GM19463 (cell line): ENCODE measurements at regions not wholly inside any gene's neighbourhood (a gene's known extent, or its start where the extent isn't known, plus 50 kb on each side); places are given as distances from the start of the nearest gene placed in this dataset.

Experiments
- ATAC-seq: cut with Tn5 transposase; IDR thresholded peaks from one replicate; pipeline ENCODE4 v1.9.1; 2021; ENCODE audit warnings: mild to moderate bottlenecking, moderate library complexity; ENCODE audit not compliant: unreplicated experiment

DNA sequence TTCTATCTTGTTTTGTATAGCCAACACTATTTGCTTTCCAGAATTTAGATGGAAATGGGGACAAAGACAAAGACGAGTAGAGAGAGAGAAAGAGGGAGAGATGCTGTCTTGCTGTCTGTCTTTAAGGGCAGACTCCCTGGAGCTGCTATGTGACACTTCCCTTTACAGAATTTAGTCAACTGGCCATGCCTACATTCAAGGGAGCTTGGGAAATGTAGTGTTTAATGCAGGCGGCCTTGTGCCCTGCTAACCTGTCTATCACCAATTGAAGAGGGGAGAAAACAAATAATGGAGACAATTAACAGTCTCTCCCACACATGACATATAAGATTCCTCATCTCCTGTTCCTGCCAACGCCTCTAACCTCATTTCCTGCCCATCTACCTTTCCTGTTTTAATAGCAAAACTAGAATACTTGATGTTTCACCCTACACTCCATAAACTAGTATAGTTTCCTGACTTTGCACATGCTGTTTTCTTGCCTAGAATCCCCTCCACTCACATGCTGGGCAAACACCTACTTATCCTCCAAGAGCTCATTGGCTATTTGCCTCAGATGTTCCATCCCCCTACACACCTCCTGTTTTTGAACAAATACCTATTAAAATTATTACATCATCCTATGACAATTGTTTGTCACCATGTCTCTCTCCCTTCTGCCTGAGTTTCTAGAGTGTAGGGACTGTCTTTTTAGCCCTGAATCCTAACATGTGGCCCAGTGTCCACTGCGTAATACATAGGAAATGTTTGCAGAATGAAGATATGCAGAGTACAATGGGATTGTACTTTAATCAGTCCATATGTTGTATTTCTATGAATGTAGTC is 117.2 kb downstream of the SLC25A24 start:
- ATAC-seq = no peak

DNA sequence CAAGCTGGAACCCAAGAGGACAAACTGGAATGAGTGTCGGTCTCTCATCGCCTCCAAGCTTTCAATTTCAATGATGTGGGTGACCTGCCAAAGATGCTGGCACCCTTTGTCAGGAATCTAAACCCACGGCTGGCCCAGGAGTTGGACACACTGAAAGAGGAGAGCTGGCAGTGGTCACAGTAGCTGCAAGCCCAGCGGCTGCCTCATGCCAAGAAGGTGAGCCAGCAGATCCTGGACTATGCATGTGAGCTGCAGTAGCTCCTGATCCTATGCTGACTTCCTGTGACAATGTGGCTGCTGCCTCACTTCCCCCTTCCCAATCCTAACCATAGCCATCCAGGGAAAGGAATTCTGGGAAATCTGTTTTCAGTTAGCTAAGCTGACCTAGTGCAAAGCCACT is 117.0 kb upstream of the VAV3 start:
- no peak for ATAC-seq

DNA sequence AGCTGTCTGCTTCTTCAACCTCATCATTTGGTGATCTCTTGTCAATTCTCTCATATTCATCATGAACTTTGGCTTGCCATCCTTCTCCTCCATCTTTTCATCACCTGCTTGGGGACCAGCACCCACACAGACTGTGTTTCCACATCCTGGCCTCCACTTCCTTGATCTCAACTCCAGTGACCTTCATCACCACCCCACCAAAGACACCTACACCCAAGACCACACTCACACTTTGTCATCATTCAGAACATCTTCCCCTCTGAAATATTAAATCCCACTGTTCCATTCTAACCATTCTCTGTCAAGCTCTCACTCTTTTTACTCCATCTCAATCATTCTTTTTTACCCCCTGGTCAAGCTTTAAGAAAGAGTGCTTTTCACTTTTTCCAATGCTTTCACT is 115.5 kb upstream of the VAV3 start:
- no peak for ATAC-seq

DNA sequence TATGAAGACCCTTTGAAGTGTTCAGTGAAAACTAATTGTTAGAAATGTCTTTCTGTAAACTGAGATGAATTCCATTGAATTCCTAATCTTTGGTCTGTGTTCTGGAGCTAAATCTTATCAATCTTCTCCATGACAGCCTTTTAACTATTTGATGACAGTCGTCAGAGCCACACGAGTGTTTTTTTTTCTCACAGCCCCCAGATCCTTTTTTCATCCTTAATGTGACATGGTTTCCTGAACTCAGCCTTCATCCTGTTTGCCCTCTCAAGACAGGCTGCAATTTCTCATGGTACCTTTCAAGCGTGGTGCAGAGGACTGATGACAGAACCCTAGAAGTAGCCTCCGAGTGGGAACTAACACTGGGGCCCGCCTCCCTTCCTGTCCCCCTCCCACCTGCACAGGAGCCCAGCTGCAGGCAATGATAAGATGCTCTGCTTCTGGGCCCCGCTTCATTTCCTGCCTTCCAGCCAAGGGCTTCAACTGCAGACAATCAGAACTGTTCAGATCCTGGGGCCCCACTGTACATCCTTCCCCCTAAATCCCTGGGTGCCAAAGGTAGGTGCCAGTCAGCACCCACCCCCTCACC is 114.6 kb upstream of the VAV3 start:
- ATAC-seq = no peak

DNA sequence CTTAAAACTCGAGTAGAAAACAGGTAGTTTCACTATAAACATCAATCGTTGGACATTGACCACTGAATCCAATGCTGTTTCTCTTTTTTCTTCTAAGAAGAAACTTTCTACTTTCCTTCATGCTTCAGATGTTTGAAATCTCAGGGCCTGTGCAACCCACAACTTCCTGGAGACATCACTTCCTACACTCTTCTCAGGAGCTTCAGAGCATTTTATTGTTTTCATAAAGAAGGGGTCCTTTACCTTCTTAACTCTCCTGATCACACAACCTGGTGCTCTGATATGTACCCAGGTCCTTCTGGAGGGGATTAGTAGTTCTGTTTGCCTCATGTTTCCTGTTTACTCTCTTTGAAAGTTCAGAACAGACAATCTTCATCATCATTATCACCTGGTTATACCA is 113.0 kb upstream of the VAV3 start:
- no peak for ATAC-seq

DNA sequence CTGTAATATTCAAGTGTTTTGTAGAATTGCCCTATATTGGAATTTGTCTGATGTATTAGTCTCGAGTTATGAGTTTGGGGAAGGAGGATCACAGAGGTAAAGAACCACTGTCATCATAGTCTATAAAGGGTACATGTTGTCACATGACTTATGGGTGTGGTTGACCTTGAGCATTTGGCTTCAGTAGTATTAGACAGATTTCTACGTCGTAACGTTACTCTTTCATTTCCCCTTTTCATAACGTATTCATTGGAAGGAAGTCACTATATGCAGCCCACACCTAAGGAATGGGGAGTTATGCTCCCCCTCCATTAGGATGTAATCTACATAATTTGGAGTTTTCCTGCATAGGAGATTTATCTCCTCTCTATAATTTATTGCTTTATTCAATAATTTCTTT is 110.1 kb upstream of the VAV3 start:
- ATAC-seq = no peak

DNA sequence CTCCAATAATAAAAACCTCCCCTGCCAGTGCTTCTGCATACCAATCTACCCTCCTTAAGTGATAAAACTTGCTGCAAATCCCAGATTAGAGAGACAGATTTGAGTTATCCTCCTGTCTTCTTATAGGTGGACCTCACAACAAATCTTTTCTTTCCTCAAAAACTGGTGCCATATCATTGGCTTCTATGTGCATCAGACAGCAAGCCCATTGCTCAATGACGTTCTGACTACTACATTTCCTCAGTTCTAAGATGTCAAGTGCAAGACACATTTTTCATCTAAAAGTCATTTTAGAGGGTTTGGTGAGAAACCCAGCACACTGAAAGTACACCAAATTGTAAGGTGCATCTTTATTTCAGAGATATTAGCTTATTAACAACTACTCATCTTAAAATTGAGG is 107.8 kb upstream of the VAV3 start:
- ATAC-seq = no peak

DNA sequence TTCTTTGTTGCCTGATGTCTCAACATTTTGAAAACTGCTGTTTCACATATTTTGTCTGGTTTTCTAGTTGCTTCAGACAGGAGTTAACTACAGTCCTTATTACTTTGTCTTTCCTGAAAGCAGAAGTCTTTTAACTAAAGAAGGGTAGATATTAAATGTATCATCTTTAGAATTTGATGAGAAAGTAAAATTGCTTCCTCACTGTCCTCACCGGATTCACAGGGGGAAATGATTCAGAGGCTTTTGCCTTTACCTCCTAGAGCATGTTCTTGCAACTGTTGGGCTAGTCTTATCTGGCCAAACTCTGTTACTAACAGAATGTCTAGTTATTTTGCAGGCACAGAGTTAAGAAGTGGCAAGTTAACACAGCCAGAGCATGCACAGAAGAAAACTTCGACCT is 107.2 kb upstream of the VAV3 start:
- no peak for ATAC-seq

DNA sequence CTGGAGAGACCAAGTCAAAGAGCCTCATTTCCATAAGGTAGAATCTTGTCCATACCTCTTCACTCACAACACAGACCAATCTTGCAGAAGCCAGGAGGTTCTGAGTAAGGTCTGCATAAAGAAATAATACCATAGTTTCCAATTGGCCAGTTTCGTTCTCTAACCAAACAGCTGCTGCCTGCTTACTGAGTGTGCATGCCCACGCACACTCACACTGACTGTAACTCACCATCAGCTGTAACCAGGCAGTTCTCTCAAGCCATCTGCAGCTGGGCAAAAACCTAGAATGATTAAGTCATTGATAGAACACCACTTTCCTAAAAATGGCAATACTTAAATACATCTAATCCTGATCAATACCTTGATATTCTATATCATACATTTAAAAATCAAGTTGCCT is 106.6 kb upstream of the VAV3 start:
- ATAC-seq = peak; percentile 69

DNA sequence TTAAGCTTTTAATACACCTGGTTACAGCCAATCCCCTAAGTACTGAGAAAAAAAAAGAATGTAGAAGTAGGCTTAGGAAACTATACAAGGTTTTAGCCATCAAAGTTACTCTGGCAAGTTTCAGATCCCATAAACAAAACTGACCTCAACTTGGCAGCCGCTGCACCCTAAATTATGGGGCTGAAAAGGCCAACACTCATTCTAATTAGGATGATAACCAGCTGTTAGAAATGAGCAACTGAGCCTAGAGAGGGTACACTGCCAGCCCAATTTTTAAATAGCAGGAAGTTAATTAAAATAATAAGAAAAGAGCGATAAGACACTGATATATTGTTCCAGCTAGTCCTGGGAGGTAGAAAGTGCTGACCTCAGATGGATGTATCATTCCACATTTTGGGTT is 105.7 kb upstream of the VAV3 start:
- no peak for ATAC-seq

DNA sequence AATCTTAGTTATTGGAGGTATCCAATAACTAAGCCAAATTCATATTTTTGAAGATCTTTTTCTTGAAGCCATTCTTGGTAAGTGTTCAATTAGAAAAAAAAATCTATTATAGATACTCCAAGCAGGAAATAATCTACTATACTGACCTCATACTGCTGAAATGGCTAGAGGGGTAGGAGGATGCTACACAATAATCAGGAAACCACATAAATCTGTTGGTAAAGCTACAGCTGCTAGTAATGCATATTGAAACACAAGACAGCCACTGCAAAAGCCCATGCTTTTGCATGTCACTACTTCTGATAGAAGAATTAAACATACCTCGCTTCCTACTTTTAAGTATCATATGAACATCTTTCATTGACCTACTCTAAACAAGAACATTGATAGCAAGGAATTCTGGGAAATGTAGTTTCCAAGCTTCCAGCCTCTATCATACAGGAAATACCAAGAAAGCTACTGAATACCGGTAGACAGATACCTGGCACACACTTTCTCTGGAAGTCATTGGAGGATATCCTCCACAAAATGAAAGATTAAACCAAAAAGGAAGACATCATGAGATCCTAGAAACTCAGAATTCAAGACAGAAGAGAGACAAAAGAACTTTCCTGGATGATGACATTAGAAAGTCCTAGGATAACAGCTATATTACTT is 103.0 kb upstream of the VAV3 start:
- no peak for ATAC-seq

DNA sequence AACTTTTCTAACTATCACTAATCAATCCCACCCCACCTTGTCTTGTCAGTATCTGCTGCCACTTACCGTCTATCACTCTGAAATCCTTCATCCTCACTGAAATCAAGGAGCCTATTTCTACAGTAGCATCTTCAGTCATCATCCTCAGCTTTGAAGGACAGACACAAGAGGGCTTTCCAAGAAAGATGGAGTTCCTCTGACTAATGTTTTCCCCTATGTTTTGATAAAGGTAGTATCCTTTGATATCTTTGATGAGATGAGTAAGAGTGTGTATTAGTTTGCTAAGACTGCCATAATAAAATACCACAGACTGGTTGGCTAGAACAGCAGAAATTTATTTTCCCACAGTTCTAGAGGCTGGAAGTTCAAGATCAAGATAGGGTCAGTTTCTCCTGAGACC is 101.8 kb upstream of the VAV3 start:
- ATAC-seq = no peak

DNA sequence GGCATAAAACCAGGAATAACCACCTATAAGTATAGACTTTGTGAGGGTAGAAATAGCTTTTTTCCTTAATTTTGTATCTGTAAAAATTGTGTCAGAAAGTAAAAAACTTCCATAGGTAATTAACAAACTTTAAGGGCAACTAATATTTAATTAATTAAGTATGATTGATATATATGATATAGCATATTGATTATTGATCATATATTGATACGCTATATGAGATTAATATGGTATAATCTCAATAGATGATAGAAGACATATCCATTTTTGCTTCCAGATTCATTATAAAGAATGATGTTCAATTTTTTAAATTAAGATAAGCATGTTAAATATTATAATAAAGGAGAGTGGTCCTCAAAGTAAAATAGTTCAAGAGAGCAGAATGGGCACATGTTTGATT is 99.3 kb upstream of the VAV3 start:
- no peak for ATAC-seq

DNA sequence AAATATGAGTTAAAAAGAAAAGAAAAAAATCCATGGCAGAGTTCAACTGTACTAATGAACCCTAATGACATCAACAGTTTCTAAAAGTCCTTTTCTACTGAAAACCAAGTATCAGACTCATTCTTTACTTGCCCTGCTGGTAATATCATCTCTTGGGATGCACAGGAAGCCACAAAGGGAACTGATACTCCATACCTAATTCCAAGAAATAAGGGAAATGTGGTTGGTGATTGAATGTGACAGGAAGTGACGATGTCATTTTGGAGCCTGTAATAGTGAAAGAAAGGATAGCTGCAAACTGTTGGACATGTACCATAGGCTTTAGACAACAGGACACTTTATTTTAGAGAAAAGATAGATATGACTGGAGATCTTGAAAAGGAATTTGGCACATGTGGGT is 98.7 kb upstream of the VAV3 start:
- ATAC-seq = no peak

DNA sequence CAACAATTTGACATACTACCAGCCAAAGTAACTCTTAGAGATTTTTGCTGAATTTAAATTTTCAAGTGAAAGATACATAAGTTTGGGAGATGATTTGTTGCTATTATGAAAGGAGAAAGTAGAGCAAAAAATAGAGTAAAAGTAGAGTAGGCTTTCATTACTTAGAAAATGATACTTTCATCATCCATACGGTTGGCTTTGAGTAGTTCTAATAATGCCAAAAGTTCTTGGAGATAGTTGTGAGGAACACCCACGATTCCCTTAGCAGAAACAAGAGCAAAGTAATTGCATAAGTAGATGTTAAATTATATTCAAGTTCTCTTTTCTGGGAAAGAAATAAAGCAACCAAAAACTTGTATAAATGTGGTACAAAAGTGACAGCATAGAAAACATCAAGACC is 95.0 kb upstream of the VAV3 start:
- ATAC-seq = no peak

DNA sequence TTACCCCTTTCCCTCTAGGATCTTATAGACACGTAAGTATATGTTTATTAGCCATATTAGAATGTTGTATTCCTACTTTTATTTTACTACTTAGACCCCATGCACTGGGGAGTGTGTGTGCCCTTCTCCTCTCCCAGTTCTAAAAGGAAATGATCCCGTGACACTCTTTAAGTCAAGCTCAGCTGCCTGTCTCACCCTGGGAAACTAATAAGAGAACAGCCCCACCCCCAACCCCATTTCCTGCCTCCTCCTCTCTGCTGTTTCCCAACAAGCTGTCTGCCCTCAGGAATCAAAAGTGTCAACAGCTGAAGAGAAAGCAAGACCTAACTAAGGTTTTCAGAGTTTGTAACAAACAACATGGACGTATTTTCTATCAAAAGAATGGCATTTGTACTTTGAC is 92.6 kb upstream of the VAV3 start:
- no peak for ATAC-seq

DNA sequence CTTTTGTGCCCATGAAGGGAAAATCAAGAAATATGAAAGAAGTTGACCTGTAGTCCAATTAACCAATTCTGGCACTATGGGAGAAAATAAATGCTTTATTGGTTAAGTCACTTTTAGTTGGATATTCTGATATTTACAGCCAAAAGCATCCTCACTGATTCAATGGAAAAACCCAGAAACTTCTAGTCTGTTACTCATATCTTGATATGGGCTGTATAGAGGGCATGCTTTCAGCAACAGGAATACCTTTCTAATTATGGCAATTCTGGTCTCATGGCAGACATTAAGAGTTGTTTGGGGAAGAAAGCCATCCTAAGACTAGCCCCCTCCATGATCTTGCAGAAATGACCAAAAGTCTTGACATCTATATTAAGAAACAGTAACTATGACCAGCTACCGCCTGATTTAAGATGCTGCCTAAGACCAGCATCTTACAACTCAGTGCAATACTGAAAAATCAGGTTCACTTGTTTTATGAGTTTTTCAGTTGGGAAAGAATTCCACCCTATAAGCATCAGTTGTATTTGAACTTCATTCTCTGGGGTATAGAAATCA is 91.5 kb upstream of the VAV3 start:
- ATAC-seq = no peak

DNA sequence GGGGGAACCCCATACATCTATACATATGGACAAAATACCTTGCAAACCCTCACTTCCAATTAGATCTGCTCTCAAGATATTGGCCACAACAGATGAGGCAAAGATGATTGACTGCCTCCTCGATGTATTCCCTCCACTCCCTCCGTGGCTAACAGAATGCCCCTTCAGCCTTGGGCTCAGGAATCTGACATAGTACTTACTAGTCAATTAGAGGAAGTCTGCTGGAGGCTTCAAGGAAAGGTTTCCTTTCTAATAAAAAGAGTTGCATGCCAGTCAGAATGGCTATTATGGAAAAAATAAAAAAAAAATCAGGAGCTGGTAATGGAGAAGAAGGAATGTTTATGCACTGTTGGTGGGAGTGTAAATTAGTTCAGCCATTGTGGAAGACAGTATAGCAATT is 90.4 kb upstream of the VAV3 start:
- ATAC-seq = no peak

DNA sequence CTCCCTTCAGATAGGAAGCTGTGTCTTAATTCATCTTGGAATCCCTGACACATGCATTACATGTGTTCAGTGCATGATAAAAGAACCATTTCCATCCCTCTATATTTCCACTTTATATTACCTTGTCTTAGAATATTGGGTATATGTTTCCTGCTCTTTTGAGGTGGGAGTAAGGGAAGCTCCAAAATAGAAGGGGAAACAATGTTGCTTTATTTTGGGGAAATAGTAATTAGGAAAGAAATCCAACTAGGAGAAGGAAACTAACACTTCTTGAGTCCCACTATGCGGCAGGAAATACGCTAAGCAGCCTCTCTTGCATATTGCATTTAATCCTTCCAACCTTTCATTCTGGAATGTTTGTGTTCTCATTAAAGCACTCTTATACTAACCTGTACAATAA is 89.4 kb upstream of the VAV3 start:
- no peak for ATAC-seq

DNA sequence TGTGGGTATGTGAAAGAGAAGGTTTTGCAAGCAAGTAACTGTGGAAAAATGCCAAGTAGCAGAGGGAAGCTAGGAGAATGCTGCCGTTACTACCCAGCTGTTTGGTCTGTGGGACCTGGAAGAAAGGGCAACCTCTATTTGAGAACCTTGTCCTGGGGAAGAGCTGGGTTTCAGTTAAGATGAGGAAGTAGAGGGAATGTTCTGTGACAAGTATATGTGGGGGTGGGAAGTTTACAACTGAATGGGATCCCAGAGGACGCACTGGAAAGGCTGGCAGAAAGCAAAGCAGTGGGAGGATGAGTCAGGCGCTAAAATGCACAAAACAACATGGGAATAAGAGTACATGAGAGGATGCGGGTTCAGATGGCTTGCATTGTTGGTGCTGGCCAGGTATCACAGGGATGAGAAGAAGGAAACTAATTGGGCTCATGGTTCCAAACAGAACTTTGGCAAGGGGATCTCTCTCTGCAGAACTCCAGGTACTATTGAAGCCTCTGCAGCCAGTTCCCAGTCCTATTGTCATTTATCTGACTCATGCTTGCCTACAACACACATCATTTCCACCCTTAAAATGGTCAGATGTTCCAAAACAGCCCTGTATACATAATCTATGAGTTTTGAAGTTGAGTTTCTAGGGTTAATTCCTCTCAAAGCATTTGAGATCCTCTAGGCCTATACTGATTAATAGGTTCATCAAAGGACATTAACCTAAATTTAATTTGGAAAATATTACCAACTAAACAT is 88.5 kb upstream of the VAV3 start:
- no peak for ATAC-seq

DNA sequence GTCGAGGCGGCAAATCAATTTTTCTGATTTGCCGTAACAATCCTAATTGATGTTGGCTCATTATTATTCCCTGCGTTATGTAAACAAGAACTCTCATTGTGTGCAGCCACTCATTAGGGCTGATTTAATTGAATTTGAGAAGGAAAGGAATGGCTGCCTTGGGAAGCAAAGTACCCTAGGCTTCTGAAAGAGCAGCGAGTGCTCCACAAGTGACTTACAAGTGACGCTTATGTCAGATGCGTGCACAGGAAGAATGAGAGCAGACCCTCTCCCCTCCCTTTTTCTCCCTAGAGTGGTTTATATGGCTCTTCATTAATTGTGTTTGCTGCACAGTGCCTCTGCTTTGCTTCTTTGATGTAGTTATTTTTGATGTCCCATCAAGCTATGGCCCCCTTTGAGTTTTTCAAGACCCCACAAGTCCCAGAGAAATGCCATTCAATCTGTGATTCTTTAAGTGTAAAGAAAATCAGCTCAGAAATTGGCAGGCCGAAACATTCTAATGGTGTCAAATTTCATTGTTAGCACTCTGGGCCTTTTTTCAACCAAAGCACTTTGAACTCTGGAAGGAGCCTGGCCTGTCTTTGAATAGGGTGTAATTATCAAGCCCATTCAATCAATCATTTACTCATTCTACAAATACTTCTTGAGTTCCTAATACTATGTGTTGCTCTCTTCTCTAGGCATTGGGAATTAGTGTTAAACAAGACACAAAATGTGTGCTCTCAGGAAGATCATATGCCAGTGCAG is 86.8 kb upstream of the VAV3 start:
- no peak for ATAC-seq
